Inflammatory macrophage treated with lipopolysaccharide for 4 hours (primary cell): ENCODE measurements at regions not wholly inside any gene's neighbourhood (a gene's known extent, or its start where the extent isn't known, plus 50 kb on each side); places are given as distances from the start of the nearest gene placed in this dataset.

Experiments used
- DNase-seq: peaks from one replicate; pipeline ENCODE4 v3.0.0-alpha.2; 2020

DNA sequence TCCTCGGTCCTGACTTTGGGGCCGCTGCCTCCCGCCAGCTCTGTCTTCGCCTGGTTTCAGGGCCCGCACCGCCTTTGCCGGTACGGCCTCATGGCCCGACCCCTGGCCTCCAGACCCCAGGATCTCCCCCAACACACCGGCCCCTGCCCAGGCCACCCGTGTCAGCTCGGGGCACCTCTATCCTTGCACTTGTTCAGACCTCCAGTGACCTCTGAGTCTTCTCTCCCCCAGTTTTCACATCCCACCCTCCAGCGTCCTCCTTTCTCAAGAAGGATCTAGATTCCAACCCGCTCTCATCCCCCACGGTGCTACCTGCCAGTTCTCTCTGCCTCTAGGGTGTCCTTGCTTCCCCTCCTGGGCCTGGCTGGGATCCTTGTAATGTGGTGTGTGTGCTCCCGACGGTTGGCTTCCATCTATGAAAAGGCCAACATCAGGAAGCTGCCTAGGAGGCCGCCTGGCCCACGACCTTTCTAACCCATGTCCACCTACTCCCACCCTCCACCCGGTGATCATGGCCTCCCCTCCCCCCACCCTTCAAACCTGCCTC is 61.1 kb downstream of the SPATA31C2 start:
- no peak for DNase-seq

DNA sequence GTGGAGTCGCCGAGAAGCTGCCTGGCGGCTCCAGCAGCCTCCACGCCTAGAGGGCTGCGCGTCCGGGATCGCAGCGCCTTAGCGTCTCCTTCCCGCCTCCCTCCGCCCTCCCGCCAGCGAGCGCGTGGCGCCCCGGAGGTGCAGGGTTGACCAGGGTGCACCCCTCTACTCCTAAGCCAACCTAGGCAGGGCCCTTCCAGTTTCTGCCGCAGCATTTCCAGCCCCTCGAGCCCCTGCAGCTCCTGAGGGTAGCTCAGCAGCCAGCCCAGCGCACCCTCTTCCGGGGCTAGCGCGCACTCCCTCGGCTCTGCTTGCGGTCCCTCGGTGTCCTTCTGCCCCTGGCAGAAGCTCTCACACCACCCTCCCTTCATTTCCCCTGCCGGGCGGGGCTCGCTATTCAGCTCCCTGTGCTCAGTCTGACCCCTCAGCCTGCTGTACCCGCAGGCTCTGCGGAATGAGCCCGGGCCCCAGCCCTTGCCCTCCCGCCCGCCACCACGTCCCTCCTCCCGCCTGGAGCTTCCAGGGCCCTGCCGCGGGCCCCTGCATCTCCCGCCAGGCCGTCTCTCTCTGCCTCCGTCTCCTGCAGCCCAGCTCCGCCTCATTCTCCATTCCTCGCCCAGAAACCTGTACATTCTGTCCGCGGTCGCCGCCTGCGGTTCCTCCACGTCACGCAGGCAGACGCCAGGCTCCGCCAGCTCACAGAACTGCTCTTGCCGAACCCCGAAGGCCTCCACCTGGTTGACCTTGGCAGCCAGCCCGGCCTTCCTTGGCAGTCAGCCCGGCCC is 61.8 kb downstream of the SPATA31C2 start:
- DNase-seq: peak; percentile 16

DNA sequence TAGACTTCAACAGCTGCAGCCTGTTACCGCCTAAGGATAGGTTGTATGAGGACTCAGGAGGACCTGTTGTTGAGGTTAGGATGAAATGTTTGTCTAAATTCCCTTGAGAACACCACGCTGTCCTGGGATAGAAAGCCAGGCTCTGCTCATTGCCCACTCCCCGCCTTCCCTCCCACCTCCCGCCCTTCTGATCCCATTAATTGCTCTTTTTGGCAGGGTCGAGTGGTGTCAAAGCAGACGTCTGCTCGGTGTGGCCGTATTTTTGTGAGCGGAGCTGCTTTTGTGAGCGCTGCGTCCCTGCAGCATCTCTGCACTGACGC is 62.3 kb downstream of the SPATA31C2 start:
- DNase-seq: no peak

DNA sequence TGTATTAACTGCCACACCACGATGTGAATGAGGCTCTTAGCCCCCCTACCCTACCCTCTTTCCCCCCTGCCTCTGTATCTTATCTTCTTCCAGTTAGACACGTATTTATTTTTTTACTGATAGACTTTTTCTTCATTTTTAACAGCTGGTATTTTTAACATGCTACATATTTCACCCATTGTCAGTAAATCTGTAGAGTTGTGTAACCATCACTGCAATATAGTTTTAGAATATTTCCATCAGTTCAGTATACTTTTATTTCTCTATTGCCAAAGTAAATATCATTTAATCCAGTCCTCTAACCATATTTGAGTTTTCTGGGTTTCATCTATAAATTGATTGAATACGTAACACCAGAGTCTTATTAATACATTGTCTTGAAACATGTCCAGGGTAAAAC is 62.8 kb downstream of the SPATA31C2 start:
- DNase-seq: no peak

DNA sequence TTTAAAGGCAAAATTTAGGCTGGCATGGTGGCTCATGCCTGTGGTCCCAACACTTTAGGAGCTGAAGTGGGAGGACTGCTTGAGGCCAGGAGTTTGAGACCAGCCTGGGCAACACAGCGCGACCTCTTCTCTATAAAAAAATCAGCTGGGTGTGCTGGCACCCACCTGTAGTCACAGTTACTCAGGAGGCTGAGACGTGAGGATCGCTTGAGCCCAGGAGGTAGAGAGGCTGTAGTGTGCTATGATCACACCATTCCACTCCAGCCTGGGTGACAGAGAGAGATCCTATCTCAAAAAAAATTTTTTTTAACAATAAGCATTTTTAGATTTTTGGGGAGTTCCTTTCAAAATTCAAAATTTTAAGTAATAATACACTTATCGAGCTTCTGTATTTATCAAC is 63.3 kb downstream of the SPATA31C2 start:
- no peak for DNase-seq

DNA sequence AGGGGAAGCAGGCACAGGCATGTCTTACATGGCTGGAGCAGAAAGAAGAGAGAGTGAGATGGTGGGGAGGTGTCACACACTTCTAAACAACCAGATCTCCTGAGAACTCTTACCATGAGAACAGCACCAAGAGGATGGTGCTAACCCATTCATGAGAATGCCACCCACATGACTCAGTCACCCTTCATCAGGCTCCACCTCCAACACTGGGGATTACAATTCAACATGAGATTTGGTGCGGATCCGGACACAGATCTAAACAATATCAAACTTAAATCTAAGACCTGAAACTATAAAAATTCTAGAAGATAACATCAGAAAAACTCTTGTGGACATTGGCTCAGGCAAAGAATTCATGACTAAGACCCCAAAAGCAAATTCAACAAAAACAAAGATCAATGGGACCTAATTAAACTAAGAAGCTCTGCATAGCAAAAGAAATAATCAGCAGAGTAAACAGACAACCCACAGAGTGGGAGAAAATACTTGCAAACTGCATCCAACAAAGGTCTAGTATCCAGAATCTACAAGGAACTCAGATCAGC is 65.4 kb downstream of the SPATA31C2 start:
- no peak for DNase-seq

DNA sequence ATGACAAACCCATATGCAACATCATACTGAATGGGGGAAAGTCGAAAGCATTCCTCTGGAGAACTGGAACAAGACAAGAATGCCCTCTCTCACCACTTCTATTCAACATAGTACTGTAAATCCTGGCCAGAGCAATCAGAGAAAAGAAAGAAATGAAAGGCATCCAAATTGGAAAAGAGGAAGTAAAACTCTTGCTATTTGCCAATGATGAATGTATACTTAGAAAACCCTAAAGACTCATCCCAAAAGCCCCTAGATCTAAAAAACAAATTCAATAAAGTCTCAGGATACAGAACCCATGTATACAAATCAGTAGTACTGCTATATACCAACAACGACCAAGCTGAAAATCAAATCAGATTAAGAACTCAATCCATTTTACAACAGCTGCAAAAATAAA is 66.9 kb downstream of the SPATA31C2 start:
- DNase-seq: peak; percentile 9

DNA sequence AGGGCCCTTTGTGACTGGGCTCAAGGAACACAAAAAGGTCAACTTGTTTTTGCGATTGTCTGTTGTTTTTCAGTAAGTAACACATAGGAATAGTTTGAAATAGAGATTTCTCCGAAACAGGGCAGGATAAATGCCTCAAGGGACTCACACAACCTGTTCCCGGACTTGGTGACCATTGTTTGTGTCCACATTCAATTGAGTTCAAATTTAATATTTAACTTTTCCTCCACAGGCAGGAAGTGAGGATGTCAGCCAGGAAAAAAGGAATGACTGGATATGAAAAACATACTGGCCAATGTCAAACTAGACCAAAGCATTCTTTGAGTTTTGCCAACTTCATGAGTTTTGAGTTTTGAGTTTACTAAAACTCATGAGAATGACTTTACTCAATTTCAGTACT is 72.7 kb downstream of the SPATA31C2 start:
- DNase-seq: no peak

DNA sequence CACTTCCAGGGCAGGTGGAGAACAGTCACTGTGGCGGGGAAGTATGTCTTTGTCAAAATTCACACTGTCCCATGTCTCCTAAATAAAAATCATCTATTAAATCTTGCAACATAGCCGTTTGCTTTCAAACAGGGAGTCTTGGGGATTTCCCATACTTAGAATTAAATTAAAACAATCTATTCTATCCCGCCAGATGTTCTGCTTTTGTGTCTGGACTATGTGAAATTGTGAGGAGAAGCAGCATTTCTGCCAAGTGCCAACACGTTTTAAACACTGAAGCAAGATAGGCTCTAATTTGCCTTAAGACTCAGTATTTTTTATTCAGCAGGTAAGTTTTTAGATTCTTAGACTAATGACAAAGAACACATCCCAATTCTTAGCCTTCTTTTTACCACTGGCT is 73.7 kb downstream of the SPATA31C2 start:
- DNase-seq: no peak

DNA sequence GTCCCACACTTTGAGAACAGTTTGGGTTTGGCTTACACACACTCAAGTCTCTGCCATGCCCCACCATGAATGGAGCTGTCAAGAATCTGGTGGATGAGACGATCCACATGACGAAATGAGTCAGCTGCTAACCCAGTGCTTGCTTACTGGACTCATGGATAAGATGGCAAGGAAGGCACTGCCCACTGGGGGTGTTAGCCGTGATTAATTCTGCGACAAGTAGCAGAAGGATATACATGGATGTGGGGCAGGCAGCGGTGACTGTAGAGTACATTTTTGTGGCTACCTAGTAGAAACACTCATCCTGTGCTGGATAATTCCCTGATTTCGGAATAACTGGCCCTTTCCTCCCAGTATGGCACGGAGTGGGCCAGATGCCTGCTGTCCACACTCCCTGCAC is 77.5 kb downstream of the SPATA31C2 start:
- DNase-seq: no peak

DNA sequence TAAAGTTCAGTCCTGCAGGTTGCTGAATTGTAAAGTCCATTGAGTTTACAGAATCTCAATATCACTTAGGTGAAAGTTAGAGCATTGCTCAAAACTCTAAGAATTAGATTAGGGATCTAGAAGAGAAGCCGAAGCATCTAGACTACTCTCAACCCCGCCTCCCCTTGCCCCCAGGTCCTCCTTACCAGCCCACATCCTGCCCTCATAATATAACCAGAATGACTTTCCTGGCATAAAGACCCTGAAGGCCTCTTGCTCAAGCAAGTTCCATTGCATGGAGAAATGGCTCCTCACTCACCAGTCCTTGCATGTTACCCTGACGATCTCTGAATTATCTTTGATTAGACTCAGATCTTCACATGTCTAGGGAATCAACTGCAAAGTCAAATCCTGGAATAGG is 78.8 kb downstream of the SPATA31C2 start:
- DNase-seq: no peak

DNA sequence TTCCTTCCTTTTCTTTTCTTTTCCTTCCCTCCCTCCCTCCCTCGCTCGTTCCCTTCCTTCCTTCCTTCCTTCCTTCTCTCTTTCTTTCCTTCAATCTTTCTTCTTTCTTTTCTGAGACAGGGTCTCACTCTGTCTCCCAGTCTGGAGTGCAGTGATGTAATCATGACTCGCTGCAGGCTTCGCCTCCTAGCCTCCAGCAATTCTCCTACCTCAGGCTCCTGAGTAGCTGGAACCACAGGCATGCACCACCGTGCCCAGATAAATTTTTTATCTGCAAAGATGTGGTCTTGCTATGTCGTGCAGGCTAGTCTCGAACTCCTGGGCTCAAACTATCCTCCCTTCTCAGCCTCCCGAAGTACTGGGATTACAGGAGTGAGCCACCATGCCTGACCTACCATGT is 81.4 kb downstream of the SPATA31C2 start:
- DNase-seq: no peak

DNA sequence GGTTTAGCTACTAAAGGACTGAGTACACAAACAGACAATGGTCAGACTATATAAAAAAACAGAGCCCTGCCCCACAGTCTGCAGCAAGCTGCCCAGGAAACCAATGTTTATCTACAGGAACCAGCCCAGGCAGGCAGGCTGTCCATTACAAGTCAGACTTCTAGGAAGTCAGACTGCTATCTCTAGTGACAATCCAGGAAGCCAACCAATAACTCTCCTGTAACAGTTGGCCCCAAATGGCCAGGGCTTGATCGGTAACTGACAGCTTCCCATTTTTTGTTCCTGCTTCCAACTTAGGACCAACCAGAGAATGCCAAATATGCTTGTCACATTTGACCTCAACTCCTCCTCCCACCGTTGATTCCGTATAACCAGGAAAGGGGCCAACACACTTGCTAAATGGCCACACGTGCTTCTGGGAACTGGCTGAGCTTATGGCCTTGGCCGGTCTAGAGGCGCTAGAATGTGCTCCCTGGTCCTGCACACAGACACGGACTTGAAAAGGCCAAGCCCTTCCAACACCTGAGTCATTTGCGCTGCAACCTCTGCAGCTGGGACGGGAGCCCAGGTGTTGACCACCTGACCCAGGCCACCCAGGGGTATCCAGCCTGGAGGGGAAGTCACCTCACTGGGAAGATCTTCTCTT is 79.6 kb upstream of the CDK20 start:
- DNase-seq: no peak

DNA sequence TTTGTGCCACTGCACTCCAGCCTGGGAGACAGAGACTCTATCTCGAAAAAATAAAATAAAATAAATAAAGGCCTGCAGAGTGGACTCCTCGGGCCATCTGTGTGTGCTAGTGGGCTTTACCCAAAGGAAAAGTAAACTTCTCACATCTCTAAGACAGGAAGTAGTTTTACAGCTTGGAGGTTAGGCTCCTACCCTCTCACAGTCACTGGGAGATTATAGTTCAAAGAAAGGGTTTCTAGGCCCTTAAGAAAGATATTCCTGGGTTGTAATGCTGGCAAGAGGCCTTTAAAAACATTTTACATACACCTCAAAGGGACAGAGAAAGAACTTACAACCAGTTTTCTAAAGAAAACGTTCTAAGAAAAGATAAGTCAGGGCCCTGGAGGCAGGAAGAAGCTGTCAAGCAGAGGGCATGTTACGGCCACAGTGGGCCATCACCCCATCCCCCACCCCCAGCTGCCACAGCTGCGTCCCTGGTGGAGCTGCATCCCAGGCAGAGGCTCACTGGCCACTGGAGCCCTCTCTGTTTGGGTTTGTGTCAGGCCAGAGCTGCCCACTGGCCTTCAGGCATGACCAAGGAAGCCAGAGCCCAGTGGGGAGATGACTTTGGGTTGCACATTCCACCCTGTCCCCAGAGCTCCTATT is 78.1 kb upstream of the CDK20 start:
- DNase-seq: no peak

DNA sequence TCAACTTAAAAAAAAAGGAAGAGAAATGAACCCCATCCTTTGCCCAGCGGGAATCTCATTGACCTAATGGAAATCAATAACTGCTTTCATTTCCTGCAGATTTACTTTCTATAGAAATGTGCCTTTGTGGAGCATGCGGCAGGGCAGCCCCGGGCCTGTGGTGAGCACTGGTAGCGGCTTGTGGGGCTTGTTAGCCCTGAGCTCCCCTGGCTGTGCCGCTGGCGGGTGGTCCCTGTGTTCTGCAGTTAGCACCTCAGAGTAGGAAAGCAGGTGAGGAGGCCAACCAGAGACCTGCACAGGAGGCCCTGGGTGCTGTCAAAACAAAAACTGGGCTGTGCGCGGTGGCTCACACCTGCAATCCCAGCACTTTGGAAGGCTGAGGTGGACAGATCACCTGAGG is 76.8 kb upstream of the CDK20 start:
- no peak for DNase-seq

DNA sequence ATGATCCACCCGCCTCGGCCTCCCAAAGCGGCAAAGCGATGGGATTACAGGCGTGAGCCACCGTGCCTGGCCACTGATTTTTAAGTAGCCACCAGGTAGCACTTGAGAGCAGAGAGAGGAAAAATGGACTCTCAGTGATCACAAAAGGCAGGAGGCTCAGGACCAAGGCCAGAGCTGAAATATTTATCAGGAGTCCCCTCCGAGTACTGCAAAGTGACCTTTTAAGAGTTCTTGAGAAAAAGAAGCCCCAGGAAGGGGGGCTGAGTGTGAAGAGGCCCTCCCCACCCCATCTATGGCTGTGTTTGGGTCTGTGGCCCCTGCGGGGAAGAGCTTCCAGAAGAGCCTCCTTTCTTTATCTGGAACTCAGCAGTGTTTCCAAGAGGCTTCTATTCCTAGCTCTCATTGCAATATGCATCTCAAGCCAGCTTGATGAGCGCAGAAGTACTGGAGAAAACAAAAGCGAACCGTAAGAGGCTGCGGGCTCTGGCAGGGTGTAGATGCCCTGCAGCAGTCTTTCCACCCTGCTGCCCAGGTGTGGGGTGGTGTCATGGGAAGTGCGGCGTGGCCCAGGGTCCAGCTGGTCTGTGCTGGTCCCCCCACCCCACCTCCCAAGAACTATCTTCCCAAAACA is 75.5 kb upstream of the CDK20 start:
- DNase-seq: no peak

DNA sequence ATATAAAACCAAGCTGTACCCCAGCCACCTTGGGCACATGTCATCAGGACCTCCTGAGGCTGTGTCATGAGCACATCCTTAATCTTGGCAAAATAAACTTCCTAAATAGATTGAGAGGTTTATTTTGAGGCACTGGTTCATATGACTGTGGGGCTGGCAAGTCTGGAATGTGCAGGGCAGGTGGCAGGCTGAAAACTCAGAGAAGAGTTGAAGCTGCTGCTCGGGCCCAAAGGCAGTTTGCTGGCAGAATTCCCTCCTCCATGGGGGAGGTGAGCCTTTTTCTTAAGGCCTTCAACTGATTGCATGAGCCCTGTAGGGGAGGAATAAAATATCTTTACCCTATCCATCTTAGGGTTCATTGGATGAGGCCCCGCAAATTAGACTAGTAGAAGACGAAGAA is 72.2 kb upstream of the CDK20 start:
- DNase-seq: no peak

DNA sequence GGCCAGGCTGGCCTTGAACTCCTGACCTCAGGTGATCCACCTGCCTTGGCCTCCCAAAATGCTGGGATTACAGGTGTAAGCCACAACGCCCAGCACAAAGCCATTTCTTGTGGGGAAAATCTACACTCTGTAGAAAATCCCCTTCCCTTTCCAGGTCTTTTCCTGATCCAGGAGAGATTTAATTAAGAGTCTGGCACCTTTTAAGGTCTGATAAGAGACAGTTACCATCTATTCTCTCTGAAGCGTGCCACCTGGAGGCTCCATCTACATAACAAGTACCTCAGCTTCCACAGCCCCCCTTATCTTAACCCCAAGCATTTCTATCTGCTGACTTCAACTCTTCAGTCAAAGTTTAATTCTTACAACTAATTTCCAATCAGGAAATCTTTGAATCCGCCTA is 71.4 kb upstream of the CDK20 start:
- no peak for DNase-seq

DNA sequence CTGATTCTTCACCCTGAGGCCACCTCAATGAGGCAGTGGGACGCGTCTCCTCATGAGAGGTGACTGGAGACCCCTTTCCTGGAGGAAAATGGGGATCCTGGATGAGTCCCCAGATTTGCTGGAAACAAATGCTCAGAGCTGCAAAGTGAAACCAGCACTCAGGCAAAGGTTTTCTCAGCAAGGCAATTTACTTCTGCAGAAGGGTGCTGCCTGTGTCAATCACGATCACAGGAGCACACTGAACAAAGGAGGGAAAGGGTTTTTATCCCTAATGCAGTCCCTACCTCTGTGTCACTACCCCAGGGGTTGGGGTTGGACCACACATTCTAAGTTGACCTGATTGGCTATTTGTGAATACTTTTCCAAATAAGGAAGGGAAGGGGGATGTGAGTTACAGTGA is 69.9 kb upstream of the CDK20 start:
- DNase-seq: no peak

DNA sequence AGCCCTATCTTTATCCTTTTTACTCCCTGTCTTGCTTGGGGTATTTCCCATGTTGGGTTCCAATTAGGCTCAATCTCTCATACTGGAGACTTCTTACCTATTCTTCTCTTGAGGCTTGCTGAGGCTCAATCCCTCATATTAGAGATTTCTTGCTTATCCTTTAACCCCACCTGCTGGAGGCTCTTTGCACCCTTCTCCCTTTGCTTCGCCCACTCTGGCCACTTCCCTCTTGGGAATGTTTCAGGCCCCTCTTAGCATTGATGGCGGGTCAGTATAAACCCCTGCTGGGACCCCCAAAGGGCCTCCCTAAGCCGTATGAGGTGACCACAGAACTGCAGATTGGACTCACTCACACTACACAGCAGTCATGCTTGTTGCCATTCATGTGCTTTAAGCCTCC is 69.3 kb upstream of the CDK20 start:
- DNase-seq: no peak

DNA sequence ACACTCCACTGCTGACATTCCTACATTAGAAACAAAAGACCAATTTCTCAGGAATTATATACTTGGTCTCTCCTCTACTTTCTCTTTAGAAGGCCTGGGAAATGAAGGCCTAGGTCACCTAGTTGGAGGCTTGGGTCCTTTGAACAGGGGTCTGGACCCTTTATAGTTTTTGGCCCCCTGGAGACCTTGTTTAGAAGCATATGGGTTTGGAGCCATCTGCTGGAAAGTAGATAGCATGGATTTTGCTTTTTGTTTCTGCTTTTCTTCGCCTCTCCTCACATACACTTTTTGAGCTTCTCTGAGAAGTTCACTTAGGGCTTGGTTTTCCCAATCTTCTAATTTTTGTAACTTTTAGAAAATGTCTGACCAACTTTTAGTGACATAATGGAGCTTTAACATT is 67.1 kb upstream of the CDK20 start:
- peak; percentile 7 for DNase-seq

DNA sequence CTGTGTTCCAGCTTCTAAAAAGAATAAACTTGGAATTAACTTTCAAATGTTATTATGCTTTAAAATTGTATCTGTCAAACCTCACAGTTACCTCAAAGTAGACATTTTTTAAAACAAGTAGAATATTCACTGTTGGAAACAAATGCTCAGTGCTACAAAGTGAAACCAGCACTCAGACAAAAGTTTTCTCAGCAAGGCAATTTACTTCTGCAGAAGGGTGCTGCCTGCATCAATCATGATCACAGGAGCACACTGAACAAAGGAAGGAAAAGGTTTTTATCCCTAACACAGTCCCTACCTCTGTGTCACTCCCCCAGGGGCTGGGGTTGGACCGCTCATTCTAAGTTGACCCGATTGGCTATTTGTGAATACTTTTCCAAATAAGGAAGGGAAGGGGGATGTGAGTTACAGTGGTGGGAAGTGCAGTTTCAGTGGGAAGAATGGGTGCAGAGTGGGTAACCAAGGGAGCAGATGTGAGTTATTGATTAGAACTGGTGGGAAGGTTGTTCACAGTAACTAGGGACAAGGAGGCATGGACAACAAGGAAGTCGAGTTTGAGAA is 63.0 kb upstream of the CDK20 start:
- no peak for DNase-seq

DNA sequence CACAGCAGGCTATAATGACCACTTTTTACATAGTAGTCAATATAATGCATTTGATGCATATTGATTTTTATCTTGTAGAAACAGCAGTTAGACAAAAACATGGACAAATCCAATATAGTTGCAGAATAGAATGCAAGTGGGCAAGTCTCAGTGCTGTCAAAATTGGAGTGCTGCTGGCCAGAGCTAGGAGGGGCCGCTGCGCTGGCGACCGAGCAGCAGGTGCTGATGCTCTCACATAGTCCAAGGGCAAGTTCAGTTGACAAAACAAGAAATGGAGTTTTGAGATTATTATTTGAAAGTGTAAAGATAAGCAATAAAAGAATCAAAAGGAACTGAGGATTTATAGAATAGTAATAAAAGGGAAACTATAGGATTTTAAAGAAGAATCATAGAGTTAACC is 60.6 kb upstream of the CDK20 start:
- DNase-seq: no peak
